Activated T-cell treated with anti-CD3 and anti-CD28 coated beads for 4 hours (primary cell): ENCODE measurements at regions not wholly inside any gene's neighbourhood (a gene's known extent, or its start where the extent isn't known, plus 50 kb on each side); places are given as distances from the start of the nearest gene placed in this dataset.

Experiments
- DNase-seq: peaks from one replicate; pipeline ENCODE4 v3.0.0-alpha.2; 2020

DNA sequence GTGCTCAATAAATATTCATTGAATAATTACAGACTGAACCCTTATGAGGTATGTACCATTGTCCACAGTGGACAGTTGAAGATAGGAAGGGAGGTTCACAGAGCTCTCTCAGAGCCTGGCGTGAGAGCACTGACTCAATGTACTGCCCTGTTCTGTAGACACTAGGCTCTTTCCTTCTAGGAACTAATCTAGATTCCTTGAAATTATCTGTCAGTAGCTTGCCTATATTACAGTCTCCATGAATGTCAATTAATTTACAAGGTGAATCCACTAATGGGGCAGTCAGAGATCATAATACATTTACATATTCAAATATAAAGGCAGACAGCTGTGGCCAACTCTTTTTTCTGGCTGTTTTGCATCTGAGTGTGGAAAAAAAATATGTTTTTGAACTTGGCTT lies 251.2 kb upstream of the SALL1 start:
- DNase-seq, result no peak

DNA sequence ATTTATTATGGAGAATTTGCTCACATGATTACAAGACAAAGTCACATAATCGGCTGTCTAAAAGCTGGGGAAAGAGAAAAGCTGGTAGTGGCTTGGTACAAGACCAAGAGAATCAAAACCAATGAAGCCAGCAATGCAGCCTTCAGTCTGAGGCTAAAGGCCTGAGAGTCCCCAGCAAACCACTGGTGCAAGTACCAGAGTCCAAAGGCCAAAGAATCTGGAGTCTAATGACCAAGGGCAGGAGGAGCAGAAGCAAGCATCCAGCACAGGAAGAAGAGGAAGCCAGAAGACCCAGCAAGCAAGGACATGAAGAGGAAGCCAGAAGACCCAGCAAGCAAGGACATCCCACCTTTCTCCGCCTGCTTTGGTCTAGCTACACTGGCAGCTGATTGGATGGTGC lies 250.6 kb upstream of the SALL1 start:
- no peak for DNase-seq

DNA sequence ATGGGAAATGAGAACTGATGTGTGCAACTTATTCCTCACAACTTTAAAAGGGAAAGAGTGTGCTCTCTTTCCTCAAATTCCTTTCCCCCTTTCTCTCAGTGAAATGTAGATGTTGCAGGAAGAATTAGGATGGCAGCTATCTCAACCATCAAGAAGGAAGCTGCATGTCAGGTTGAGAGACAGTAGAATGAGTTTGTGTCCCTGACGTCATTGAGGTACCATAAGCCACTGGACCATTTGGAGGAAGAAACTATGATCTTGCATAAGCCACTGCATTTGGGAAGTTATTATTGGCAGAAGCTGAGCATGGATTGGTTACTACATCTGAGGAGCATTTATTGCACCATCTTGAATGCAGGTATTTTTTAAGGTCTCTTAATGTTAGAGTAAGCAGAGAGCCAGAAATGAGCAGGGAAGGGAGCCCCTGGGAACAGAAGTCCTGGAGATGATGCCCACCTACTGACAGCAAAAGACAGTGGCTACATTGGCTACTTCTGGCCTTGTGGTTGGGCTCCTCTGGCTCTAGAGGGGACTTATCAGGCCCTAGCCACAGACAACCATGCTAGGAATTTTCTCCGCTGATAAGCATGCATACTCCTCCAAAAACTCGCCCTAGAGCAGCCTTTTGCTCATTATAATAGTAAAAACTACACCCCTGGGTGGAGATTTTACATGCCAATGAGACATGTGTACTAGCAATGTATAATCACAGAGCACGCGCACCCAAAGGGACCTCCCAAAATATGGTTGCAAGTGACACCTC lies 249.0 kb upstream of the SALL1 start:
- DNase-seq, result no peak

DNA sequence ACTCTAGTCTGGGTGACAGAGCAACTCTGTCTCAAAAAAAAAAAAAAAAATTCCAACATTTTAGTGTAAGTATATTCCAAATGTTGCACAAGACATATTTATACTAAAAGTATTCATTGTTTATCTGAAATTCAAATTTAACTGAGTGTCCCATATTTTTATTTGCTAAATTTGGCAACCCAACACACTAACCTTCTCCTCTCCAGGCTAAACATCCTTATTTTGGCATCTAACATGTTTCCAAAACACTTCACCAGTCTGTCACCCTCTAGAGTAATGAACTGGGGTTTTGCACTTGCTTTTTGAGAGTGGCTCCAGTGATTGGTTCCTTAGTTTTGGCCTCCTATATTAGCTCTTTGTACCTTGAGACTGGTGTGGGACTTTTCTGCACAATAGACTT lies 243.4 kb upstream of the SALL1 start:
- DNase-seq, result no peak

DNA sequence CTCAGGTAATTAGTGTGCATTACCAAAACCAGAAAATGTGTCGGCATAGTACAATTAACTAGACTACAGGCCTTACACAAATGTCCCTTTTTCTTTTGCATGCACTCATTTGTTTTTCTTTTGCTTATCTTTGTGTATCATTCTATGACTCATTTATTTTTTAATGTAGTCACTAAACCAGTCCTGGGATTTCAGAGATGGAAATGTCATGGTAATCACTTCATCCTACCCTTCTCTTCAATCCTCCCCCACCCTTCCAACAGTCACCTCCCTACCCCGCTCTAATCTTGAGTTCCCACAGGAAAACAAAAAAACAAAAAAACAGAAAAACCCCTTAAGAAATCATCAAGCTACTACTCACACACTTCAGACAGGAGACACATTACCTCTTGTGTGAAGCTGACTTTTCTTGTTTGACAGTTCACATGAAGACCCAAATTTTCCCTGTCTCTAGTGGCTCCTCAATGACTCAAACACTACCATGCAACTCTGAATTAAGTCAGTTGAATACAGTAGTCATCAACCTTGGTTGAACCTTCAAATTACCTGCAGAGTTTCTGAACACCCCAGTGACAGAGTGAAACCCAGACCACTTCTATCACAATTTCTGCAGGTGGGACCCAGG lies 242.4 kb upstream of the SALL1 start:
- no peak for DNase-seq

DNA sequence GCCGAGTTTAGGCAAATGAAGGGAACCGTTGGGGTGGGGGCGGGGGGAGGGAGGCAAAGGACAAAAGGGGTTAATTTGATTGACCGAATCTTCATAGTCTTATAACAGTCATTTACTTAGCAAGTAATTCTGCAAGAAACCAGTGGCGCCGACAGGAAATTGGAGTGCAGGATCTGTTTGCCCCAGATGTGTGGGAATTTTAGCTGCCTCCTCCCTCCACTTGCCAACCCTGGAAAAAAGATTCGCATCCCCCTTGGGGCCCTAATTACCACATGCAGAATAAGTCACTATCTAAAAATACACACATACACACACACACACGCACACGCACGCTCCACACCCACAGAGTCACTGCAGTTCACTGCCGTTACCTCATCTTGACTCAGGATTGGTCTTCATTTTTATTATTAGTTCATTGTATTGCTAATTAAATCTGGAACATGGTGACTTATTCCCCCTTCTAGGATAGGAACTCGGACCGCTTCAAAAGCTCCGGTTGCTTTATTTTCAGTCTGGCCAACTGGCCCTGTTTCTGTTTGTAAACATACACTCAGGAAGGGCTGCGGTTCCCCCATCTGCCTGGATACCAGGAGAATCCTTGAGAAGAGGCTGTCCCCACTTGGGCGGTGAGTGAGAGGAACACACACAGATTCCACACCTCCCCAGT lies 241.6 kb upstream of the SALL1 start:
- no peak for DNase-seq

DNA sequence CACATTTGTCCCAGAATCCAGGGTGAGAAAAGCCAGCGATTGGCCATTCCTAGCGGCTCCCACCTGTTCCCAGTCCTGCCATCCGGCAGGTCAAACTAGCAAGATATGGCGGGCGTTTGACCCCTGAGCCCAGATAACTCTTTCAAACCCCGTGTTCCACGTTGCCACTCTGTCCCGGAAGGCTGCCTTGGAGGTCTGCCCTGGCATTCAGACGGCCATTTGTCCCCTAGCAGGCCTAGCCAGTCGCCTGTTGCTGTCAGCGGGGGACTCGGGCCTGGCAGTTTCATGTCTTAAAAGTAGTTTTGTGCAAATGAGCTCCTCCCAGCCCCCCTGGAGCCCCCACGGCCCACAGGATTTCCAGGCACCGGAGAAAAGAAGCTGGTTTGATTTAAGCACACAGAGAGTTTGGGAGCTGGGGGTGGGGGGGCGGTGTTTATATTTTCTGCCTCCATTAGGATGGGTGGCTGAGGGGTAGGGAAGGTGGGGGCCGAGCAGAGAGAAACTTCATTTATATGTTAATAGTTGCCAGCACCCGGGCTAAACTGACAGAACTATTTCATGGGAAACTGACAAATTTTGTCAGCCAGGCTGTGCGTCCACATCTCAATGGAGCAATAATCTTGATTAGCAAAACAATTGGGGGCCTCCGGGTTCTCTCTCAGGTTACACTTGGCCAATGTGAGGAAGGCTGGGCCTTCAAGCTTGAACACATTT lies 240.9 kb upstream of the SALL1 start:
- DNase-seq, result no peak

DNA sequence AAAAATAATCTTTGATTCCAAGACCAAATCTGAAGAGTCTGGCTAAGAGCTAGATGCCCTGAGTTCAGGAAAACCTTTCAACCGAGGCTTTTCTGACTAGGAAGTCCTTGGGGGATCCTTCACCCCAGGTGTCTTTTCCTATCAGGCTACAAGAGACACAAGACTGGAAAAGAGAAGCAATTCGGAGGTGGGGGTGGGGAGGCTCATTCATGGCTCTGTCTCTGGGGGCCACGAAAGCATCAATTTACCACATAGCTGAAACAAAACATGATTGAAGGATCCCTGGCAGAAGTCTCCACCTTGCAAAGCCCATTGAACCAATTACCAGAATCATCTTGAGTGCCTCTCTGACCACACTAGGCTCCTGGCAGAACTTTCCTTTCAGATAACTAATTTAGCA lies 239.8 kb upstream of the SALL1 start:
- no peak for DNase-seq

DNA sequence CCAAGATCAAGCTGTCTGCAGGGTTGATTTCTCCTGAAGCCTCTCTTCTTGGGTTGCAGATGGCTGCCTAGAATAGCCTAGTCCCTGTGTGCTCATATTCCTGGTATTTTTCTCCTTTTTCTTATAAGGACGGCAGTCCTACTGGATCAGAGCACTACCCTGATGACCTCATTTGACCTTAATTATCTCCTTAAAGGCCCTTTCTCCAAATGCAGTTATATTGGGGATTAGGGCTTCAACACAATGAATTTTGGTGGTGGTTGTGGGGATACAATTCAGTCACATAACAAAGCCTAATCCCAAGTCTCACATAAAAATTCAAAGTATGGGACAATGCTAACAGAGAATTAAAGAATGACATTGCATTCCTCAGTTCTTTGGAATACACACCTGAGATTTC lies 238.8 kb upstream of the SALL1 start:
- DNase-seq, result no peak

DNA sequence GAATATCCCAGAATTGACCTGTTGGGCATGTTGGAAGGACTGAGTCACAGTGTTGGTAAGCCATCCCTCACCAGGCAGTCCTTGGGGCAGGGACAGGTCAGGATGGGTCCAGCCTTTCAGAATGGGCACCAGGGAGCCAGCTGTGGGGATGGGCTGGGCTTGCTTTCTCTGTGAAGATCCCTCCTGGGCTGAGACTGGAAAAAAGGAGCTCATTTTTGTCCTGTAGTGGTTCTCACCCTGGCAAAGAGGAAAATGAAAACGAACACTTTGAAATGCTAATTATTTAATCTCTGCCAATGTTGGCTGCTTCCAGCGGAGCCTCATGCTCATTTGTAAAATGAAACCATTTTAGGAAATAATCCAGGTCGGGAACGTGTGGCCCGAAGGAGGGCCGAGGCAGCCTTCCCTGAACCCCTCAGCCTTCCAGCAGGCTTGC lies 237.5 kb upstream of the SALL1 start:
- no peak for DNase-seq

DNA sequence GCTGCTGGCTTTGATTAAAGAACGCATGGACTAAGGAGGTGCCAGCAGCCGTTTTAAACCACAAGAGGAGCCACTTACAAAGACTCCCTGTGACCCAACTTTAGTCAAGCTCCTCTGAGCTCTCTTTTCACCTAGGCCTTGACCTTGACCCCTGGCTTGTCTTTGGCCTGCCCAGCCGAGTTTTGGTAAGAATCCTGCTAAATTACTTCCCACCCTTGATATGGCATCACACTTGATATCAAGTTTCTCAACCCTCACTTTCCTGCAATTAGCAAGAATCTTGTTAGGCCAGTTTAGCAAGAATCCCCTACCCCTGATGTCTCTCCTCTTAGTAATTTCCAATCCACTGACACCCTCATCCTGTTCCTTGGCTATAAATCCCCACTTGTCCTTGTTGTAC lies 232.8 kb upstream of the SALL1 start:
- DNase-seq, result no peak

DNA sequence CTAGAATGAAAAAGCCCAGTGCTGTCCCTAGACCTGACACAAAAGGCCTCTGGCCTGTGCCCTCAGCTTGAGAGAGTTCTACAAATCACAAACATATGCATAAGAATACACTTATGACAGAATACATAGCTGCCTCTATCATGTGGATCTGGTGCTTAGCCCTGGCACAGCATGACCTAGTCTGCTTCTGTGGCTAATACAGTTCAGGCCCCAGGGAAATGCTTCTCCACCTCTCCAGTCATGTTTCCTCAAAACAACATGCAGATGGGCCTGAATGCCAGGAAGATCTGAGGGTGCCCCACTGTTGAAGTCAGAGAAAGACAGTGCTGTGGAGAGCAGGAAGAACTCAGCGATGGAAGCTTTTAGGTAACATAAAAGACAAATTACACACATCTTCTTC lies 231.9 kb upstream of the SALL1 start:
- DNase-seq, result no peak

DNA sequence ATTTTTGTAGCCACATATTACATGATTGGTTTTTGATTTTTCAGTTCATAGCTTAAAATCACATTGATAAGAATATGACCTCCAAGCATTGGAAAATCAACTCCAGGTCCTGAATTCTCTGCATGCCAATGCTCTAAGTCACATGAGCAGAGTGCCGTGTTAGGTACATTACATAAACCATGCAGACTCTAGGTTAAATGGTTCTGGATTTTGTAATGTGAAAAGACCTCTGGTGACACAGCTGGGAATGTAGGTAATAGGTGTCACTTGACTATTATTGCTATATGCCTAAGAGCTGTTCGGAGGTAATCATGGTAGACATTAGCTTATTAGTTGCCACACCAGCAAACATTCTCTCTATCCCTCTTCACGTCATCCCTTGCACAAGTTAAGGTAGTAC lies 231.1 kb upstream of the SALL1 start:
- DNase-seq, result no peak

DNA sequence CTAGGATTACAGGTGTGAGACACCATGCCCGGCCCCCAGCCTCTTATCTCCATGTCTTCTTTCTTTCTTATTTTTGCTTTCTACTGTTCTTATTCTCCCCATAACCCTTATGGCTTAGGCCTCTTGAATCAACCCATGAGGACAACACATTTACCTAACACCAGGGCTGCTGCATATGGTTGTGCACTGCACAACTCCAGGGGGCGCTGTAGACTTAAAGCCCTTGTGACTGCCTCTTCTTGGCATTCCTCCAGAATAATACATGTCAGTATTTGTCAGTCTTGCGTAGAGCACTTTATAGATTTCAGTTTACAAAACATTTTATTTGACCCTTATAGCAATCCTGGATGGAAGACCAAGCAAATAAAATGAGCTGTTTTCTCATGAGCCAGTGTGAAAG lies 225.0 kb upstream of the SALL1 start:
- no peak for DNase-seq

DNA sequence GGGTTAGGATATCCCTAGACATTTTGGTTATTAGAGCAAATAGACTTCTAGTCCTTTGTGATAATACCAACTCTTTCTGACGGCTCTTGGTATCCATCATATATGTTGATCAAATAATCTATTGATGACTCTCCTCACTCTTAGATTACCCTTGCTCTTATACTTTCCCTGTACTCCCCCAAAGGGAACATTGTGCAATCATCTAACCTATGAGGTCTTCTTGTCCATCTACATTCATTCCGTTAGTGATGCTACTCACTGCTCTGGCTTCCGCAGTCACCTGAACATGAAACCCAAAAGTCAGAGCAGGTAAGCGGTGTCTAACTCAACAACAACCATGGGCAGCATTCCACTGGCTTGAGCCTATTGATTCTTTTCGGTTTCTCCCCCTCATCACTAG lies 223.7 kb upstream of the SALL1 start:
- no peak for DNase-seq

DNA sequence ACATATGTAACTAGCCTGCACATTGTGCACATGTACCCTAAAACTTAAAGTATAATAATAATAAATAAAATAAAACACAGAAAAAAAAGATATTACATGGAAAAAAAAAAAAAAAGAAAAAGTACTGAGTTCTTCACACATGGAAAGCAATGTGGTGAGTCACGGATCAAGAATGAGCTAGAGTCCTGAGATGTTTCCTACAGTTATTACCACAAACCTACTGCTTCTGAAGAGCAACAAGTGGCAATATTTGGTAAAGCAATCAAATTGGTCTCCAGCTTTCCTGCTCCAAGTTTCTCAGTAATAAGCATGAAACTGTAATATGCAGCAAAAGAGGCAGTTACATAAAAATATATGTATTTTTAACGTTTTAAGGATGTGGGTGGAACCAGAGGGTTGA lies 223.3 kb upstream of the SALL1 start:
- no peak for DNase-seq

DNA sequence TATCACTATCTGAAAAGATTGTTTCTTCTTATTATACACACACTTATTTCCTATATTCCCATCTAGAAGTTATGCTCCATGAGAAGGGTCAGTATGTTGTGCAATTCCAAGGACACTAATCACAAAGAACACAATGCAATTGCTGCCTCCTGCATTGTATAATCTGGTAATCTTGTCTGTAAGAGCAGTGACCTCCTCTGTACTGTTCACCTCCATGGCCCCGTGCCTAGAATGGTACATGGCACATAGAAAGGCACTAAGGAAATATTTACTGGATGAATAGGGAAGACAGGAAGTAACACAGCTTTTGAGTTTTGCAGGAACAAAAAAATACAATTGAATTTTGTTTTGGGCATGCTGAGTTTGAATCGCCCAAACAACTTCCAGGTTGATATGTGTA lies 214.6 kb upstream of the SALL1 start:
- no peak for DNase-seq

DNA sequence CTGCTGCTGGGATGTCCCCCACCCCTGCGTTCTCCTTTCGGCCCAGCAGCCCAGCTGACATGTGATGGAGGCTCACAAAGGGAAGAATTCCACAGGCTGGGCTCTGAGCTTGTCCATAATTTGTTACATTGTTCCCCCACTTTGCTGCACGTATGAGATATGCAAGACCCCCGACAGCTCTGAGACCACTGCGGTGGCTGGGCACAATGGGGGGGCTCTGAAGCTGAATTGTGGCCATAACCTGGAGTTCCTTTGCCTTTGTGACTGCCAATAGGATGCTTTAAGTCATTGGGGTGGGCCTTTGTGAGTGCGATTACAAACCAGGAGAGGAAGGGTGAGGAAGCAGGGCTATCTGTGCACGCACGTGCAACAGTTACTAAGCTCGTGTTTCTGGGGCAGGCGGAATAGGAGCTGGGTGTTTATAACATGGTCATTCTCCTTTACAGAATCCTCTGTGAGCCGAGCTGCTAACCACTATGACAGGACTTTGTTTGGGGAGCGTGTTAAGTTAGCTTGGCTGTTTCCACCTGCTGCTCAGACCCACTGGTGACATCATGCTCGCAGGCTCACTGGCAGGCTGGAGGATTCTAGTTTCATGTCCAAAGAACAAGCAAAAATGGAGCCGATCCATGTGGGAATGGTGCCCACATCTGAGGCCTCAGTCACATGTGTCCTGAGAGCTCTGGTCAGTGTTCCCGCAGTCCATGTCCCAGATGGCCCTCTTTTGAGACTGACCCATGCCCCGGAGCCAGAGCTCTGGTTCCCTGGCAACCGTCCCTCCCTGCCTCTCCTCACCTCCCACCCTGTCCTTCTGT lies 208.3 kb upstream of the SALL1 start:
- DNase-seq, result no peak

DNA sequence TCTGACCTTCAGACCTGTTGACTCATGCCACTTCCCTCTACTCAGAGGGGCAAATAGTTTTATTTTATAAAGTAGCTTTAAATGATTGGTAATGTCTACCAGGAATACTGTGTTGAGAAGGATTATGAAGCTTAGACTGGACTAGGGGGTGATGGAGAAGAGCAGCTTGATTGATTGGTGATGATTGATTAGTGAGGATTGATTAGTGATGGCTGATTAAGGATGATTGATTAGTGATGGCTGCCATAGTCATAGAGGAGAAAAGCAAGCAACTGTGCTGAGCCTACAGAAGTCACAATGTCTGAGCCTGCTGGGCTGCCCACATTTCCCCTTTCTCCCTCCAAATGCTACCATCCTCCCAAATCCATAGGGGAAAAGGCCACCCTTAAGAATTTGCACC lies 206.8 kb upstream of the SALL1 start:
- no peak for DNase-seq

DNA sequence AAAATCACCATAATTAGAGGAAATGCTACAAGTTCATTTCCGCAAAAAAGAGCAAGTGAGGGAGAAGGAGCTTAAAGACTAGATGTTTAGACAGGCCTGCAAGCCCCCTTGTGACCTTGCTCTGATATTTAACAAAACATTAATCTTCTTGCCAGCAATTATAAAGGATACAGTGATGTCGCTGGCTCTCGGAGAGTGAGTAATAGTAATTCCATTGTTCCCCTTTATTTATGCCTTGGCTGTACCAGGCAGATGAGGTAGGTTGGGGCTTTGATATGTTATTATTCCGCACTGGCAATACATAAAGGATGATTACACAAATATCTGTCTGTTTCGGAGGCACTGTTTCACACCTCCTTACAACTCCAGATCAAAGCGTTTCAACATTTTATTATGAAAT lies 204.8 kb upstream of the SALL1 start:
- DNase-seq, result no peak

DNA sequence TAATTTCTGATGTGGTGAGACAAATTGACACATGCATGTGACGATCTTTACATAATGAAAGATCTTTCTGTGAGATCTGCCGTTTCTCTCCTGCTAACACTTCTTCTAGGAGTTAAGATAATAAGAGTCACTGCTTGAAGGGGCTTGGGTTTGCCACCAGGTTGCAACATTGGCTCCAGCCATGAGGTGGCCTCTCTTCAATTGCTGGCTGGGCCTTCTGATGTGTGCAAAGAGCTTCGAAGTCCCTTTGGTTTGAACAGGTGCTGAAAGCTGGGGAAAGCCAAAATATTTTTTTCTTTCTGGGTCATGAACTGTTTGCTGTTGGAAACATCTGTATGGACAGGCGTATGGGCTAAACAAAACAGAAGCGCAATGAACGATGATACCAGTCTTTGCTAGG lies 204.1 kb upstream of the SALL1 start:
- no peak for DNase-seq

DNA sequence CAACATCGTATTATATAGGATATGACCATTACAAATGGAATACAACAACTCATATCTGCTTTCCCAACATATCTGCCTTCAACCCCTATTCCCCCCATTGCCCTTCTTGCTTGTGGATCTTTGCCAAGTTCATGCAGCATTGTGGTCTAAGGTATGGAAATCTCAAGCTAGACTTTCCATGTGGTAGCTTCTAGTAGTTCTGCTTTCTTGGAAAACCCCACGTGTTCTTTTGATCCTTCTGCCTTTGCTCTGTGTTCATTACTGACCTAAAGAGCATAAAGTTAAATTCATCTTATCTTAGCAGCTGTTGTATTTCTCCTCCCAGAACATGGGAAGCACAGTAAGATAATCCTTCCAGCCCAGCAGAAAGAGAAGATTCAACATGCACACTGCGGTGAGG lies 202.0 kb upstream of the SALL1 start:
- DNase-seq, result no peak

DNA sequence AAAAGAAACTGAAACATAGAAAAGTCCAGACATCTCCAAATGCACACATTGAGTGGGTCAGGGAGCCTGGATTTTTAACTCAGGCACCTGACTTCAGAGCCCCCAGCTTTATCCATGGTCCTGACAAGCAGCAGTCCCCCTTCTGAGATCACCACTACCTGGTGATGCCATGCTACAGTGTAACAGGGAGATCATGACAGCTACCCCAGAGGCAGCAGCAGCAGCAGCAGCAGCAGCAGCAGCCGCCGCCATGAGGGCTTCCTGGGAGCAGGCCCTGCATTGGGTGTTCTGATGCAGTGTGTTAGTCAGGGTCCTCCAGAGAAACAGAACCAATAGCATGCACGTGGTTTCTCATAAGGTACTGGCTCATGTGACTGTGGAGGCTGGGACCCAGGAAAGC lies 198.6 kb upstream of the SALL1 start:
- DNase-seq, result no peak
